Hepatocyte (in vitro differentiated cells): ENCODE measurements at regions not wholly inside any gene's neighbourhood (a gene's known extent, or its start where the extent isn't known, plus 50 kb on each side); places are given as distances from the start of the nearest gene placed in this dataset.

Experiments used
- EZH2phosphoT487 ChIP-seq: fragments of 200-600 bp; sonication (generic); IDR thresholded peaks from one replicate; pipeline ENCODE4 v1.6.1; 2018; ENCODE audit warnings: antibody characterized with exemption, mild to moderate bottlenecking, low read depth, moderate library complexity; ENCODE audit not compliant: unreplicated experiment, severe bottlenecking
- TF ChIP-seq, protein P1 (sequence below): fragments of 200-600 bp; sonication (generic); IDR thresholded peaks from 2 replicates; pipeline ENCODE4 v1.5.1; 2016; ENCODE audit warnings: antibody characterized with exemption, mild to moderate bottlenecking; ENCODE audit not compliant: poor library complexity

DNA sequence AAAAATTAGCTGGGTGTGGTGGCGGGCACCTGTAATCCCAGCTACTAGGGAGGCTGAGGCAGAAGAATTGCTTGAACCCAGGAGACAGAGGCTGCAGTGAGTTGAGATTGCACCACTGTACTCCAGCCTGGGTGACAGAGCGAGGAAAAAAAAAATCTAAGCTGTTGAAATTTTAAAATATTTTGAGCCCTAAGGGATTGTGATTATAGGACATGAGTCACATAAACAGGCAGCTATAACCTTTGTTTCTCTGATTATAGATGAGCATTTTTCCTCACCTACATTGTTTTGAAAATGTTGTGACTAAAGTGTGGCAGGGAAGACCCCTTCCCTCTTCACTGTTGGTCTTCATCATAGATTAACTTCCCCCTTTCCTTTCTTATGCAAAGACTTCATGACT, 135.5 kb downstream of the MGAT5B start:
- TF ChIP-seq, protein P1, sequence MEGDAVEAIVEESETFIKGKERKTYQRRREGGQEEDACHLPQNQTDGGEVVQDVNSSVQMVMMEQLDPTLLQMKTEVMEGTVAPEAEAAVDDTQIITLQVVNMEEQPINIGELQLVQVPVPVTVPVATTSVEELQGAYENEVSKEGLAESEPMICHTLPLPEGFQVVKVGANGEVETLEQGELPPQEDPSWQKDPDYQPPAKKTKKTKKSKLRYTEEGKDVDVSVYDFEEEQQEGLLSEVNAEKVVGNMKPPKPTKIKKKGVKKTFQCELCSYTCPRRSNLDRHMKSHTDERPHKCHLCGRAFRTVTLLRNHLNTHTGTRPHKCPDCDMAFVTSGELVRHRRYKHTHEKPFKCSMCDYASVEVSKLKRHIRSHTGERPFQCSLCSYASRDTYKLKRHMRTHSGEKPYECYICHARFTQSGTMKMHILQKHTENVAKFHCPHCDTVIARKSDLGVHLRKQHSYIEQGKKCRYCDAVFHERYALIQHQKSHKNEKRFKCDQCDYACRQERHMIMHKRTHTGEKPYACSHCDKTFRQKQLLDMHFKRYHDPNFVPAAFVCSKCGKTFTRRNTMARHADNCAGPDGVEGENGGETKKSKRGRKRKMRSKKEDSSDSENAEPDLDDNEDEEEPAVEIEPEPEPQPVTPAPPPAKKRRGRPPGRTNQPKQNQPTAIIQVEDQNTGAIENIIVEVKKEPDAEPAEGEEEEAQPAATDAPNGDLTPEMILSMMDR = no peak
- no peak for TF ChIP-seq EZH2phosphoT487
